NOMO-1 treated with DMSO at 0.1 percent for 48 hours (cell line): ENCODE measurements at regions not wholly inside any gene's neighbourhood (a gene's known extent, or its start where the extent isn't known, plus 50 kb on each side); places are given as distances from the start of the nearest gene placed in this dataset.

Experiments used
- DNase-seq: peaks from one replicate; lab custom pipeline; 2025; ENCODE audit not compliant: unreplicated experiment; lab: John Stamatoyannopoulos, UW

DNA sequence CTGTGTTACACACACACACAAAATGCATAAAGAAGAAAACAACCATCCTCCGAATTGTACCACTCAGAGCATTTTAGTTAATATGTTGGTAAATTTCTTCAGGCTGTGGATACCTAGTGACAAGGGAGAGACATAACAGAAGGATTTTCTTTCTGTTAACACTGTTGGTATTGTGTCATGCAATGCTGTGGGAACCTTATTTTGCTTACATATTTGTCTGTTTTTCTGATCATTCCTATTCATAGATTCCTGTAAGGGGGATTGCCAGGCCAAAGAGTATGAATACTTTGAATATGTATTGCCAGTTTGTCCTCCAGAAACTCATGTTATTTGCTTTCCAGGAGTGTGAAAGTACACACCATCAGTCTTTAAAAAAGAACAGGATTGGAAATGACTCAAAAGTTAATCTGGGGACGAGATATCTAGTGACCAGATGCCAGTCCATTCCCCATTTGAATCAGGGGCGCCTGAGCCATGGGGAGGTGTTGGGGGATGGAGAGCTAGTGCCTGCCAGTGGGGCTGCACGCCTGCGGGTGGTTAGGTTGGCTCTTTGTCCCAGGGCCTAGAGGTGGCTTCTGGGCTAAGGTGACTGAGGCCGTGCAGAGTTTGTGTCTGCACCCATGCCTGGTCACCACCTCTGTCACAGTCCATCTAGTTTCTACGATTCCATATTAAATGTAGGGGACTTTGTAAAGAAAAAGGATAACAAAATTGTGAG lies 142.0 kb downstream of the PTPN20 start:
- DNase-seq = no peak

DNA sequence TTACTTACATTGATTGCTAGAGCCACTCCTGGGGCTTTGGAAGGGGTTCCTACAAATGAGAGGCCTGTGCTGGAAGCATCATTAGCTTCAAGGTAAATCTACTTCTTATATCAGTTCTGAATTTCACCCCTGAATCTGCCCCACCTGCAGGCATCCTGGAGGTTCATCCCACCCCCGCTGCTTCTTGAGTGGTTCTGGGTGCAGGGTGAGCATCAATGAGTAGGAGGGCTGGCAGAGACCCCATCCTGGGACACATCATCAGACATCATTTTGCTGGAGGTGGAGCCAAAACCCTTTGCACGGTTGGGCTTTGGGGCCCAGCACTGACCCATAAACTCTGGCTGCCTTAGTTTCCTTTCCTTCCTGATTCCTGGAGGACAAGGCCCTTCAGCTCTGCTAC lies 143.7 kb downstream of the PTPN20 start:
- DNase-seq = no peak

DNA sequence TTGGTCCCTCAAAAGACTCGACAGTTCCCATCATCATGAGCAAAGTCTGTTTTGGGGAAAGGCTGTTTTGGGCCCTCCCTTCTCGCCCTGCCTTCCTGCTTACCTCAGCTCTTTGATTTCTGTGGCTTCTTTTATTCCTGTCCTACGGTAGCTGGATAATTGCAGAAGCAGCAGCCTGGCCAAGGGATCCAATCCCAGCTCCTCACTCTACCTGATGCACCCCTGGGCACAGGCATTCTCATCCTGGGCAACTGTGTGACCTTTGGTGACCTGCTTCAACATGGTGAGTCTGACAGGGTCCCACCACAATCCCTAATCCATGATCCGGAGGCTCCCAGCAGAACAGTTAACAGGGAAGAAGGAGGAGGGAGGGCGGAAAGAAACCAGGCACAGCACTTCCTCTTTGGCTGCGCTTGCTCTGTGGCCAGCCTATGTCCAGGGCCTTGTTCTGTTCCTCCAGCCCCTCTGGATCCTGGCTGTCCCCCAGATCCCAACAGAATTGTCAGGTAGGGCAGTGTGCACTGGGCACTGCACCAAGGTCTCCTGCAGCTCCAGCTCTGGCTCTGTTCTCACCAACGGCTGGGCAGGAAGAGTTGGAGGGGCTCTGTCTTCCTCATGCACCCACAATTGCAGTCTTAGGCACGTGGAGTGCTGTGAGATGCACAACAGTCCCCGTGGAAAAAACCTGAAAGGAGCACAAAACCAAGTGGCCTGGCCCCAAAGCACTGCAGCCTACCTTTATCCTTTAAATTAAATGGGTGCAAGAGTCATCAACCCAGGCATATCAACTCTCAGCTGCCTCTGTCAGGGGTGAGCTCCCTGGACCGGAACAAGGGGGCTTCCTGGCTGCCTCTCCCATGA lies 144.4 kb downstream of the PTPN20 start:
- no peak for DNase-seq

DNA sequence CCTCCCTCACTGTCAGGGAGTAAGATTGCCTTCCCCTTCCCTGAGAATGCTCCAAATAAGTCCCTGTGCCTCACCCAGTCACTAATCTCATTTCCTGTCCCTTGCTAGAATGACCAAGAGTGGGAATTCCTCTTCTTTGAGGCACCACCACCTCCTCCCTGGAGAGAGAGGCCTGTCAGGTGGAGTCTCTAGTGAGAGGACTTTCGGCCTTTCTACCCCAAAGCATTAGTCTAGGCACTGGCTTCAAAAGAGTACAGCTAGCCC lies 145.0 kb downstream of the PTPN20 start:
- DNase-seq = no peak

DNA sequence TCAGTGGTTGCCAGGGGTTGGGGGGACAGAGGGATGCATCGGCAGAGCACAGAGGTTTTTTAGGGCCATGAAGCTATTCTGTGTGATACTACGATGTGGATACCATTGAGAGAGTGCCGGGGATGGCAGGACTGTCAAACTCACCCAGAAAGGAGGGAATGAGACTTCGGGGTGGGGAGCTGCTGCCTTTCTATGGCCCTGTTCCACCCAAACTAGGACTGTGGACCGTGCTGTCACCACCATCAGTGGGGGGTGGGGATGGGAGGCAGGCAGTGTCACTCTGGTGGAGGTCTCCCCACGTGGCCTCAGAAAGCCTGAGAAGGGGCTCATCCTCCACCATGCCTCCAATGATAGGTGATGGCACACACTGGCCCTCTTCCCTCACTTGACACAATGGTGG lies 146.2 kb downstream of the PTPN20 start:
- DNase-seq = no peak

DNA sequence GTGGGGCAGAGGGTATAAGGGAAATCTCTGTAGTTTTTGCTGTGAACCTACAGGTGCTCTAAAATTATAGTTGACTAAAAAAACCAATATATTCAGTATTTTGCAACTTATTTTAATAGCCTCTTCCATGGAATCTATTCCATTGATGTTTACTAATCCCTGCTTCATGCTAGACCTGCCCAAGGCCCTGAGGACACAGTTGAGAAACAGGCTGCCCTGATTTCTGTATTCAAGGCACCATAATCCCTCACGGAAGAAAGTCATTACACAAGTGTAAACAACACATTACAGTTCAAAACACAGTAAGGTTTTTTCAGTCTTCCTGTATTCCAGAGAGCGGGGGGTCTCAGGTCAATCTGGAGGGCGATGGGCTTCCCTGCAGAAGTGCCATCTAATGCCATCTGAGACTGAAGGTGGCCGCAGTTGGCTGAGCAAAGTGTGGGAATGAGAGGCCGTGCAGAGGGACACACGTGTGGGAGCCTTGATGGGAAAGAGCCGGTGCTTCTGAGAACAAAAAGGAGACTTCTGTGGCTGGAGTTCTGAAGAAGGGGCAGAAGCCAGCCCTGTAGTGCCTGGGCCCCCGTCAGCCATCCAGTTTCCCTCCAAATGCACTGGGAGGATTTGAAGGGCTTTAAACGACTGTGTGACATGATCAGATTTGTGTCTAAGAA lies 146.9 kb downstream of the PTPN20 start:
- DNase-seq = no peak

DNA sequence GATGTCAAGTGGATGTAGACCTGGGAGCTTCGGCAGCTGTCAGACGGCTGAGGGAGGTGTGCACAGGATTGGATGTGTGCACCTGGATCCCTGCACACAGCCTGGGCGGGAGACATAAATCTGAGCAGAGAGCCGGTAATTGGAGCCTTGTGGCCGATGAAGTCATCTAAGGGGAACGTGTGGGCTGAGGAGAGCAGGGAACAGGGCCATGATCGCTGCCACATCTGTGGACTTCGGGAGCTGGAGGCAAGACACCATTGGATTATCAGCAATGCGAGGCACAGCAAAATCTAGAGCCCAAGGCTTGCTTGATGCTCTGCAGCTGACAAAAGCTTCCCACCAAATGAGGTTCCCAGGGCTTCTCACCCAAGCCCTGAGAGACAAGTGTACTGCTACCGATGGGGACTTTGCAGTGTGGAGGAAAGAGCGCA lies 147.7 kb downstream of the PTPN20 start:
- DNase-seq = no peak

DNA sequence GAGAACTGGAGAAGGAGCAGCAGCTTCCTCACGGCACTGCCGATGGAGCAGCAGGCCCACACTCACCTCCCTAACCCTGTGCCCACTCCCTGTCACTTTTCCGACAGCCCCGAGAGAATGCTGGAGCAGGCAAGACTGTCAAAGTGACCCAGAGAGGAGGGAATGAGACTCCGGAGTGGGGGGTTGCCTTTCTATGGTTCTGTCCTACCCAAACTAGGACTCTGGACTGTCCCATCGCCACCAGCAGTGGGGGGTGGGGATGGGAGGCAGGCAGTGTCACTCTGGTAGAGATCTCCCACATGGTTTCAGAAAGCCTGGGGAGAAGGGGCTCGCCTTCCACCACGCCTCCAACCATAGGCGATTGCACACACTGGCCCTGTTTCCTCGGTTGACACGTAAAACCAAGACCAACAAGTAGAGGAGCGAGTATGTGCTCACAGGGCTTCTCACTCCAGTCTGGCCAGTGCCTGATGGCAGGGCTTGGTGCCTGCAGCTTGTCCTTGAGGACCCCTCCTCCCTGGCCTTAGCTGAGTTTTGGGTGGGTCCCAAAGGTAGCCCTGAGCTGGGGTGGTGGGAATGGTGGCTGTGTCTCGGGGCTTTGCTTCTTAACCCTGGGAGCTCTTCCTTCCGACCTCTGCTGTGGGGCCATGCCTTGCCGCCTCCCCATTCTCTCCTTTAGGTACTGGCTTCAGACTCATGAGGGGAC lies 148.5 kb downstream of the PTPN20 start:
- DNase-seq = no peak

DNA sequence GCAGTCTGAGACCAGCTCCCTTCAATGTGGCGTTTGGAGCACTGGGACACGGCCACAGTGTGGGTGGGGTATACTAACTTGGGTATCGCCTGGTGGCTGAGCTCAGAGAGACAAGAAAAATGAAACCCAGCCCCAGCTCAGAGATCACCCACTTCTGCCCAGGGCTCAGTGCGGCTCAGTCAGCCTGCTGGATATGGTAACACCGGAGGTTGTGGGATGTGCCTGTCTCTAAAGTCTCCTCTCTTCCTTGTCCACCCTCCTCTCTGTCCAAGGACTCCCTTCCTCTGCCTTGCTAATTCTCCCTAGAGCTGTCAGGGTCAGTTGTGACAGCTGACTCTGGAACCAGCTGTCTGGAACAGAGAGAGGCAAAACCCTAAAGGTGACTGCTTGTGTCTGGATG lies 149.1 kb downstream of the PTPN20 start:
- no peak for DNase-seq

DNA sequence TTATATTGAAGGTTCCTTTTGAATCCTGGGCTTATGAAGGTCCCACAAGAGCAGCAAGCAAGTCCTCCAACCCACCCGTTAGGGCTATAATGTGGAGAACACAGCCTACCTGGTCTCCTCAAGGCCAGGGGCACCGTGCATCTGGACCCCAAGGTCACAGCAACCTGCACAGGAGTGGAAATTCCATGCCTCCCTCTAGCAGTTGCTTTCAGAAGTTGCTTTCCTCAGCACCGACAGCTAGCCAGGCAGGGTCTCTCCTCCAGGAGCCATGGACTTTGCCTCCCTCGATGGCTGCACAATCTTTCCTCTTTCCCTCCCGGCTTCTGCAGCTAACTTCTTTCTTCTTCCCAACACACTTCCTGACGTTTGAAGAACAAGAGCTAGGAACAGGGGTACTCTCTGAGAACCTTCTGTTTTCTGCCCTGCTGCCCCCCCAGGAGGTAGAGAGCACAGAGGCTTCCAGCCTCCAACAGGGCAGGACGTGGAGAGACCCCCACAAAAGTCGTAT lies 149.8 kb downstream of the PTPN20 start:
- no peak for DNase-seq

DNA sequence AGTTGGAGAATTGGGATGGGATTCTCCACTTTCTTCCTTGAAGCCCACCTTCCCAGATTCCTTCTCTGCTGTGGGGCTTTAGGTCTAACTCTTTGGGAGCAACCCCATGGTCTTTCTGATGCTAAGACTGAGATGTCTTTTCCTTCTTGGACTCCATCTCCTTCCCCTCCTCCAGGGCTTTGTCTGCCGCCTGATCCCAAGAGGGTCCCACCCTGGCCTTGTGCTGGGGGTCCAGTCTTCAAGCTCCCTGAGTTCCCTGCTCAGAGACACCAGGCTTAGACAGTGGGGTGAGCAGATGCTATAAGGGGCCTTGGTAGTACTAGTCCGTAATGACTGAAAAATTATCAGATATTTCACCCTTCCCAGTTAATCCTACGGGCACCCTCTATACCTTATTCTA lies 150.5 kb downstream of the PTPN20 start:
- DNase-seq = no peak

DNA sequence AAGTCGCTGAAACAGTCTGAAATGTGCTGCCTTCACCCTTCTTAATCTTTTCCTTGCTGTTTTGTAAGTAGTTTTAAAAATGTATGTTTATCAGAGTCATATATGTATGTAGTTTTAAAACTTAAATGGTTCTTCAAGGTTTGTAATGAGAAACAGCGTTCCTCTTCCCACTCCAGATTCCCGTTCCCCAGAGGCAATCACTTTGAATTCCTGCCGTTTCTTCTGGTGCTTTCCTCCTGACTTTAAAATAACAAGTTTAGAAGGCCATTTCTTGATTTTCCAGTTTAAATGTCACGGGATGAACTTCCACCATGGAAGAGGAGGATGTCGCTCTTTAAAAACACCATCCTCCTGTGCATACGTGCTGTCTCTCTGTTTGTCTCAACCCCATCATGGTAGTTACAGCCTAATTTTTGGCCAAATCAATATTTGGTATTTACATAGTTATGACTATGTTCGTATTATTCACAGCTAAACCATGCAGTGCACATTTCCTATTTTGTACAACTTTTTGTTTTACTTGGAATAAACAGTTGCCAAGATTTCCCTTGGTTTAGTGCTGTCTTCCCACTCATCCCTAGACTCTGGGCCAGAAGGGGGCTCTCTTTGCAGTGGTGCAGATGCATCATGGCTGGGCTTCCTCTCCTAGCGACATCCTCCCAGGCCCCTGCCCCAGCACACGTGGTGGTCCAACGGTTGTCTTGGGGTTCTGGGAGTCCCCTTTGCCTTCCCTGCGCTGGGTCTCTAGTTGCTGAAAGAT lies 151.4 kb downstream of the PTPN20 start:
- DNase-seq = no peak

DNA sequence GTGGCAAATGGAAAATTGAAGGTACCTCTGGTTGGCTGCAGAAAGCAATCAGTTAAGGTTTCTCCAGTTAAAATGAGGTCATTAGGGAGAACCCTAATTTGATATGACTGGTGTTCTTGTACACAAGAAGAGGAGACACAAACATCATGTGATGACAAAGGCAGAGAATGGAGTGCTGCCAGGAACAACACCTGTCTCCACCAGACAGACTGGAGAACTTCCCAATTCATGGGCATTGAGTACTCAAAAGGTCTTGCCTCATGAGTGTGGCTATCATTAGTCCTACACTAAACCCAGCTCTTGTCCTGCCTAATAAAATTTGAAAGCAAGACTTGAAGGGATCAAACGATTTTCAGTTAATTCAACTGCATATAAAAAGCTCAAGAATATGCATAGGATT lies 152.6 kb downstream of the PTPN20 start:
- no peak for DNase-seq

DNA sequence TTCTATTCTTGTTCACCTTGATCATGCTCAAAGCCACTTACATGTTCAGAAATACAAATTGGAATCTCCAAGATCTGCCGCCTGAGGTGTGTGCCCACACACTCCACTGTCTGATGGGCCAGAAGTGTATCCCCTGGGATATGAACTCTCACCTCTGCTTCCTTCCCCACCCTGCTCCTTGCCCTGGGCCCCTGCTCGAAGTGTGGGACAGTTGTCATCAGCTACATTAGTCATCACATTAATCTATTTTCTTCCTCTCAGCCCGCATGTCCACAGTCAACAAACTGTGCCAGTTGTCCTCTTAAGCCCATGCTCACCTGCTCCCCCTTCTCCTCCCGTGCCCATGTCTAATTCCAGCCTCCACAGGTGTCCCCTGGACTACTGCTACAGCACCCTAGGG lies 154.7 kb downstream of the PTPN20 start:
- no peak for DNase-seq

DNA sequence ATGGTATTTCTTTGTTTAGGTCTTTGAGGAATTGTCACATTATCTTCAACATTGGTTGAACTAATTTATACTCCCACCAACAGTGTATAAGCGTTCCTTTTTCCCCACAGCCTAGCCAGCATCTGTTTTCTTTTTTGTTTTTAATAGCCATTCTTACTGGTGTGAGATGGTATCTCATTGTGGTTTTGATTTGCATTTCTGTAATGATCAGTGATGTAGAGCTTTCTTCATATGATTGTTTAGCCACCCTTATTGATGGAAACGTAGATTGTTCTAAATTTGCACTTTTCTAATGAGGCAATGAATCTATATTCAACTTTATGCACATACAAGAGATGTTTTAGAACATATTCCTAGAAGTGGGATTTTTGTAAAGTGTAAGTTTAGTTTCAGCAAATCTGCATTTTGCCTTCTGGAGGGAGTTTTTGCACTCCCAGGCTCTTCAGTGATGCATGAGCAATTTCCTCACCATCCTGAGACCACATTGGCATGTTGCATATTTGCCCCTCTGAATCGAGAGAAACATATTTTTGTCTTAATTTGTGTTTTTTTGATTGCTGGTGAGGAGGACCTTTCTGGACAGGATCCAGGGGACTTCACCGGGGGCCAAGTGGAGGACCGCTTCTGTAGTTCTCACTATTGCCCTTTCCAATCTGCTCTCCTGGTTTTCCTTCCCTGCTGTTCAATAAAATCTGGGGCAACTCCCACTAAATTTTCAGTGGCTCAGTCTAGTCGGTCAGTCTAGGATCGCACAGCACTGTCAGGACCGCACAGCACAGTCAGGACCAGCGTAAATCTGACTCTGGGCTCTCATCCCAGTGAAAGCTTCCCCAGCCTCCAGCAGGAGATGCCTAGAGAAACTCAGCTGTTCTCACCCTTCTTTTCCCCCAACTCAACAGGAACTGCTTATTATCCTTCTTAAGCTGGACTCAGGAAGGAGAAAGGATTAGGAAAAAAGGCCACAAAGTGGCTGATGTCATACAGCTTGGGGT lies 157.0 kb downstream of the PTPN20 start:
- no peak for DNase-seq

DNA sequence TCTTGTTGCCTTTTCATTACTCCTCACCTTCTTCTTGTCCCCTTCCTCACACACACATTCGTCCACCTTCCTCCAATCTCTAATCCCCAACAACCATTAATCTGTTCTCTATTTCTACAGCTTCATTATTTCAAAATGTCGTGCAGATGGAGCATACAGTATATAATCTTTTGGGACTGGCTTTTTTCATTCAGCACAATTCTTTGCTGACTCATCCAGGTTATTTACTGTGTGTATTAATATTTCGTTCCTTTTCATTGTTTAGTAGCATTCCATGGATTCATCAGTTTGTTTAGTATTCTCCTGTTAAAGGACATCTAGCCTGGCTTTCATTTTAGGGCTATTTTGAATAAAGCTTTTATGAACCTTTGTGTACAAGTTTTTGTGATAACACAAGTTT lies 159.3 kb downstream of the PTPN20 start:
- no peak for DNase-seq

DNA sequence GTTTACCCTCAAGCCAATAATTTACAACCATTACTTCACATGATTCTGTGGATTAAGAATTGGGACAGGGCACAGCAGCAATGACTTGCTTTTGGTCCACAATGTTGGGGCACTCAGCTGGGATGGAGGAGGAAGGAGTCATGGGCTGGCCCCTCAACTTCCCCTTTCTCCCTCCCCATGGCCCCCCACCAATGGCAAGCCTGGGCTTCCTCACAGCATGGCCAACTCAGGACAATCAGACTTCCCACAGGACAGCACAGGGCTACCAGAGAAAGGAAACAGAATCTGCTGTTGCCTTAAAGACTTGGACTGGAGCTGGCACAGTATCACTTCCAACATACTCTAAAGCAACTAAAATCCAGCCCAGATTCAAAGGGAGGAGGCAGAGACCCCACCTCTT lies 160.7 kb downstream of the PTPN20 start:
- no peak for DNase-seq

DNA sequence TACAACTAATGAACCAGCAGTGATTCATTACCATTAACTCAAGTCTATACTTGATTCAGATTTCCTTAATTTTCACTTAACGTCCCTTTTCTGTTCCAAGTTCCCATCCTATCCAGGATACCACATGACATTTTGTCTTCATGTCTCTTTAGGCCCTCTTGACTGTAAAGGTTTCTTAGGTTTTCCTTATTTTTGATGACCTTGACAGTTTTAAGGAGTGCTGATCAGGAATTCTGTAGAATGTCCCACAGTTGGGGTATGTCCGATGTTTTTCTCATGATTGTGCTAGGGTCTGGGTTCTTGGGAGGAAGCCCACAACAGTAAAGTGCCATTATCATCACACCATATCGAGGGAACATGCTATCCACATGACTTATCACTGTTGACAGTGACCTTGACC lies 162.7 kb downstream of the PTPN20 start:
- no peak for DNase-seq

DNA sequence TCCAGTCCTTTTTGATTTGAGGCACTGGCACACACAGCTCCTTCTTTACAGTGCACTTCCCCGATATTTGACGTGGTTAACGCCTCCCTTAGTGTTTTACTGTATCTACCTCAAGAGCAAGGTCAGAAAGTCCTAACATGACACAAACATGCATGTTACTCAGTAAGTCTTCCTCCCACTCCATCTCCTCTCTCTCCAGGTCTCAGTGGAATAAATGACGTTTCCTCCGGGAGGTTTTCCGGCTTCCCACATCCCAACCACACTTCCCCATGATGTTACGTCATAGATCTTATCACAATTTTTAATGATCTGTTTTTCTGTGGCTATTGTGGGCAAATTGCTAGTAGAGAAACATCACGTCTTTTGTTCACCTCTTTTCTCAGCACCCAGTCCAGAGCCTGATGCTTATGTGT lies 165.7 kb downstream of the PTPN20 start:
- no peak for DNase-seq
